ENCODE measurements at regions not wholly inside any gene's neighbourhood (a gene's known extent, or its start where the extent isn't known, plus 50 kb on each side); places are given as distances from the start of the nearest gene placed in this dataset.
"Not testable (repeated sequence)": the region's sequence is repeated elsewhere in the genome, so short reads cannot be mapped to it uniquely, and the experiment has no call there.

- no peaks in the 10 kb centered on the region for H3K36me3 ChIP-seq
- H3K4me1 ChIP-seq (ENCODE audit: low read depth): no peaks in the 10 kb centered on the region
- no peak for DNase-seq (ENCODE audit: low read depth in 1 of 2, low spot score in 1 of 2)
- no peak overlapping the region for H3K27ac ChIP-seq
- no peaks in the 10 kb centered on the region for H3K9me3 ChIP-seq (ENCODE audit: low read depth)
- H3K4me3 ChIP-seq: no peak overlapping the region
- no peaks in the 10 kb centered on the region for H3K27me3 ChIP-seq
- no peak for TF ChIP-seq CTCF (IDR thresholded peaks at IDR 0.05; ENCODE audit: low read depth, low read length)
These were observed 56.0 kb upstream of the RASA1 start for GRCh38 chr5:87211676-87212075.

GRCh38 chr5:87212183-87212582 is 55.5 kb upstream of the RASA1 start:
- DNase-seq (ENCODE audit: low read depth in 1 of 2, low spot score in 1 of 2); H3K27ac ChIP-seq; H3K9me3 ChIP-seq (ENCODE audit: low read depth); H3K27me3 ChIP-seq; H3K4me3 ChIP-seq; H3K4me1 ChIP-seq (ENCODE audit: low read depth); H3K36me3 ChIP-seq: not testable (repeated sequence)

GRCh38 chr5:87217480-87217879 is 50.2 kb upstream of the RASA1 start:
- H3K36me3 ChIP-seq; H3K27me3 ChIP-seq; H3K27ac ChIP-seq; H3K4me3 ChIP-seq; H3K4me1 ChIP-seq (ENCODE audit: low read depth); DNase-seq (ENCODE audit: low read depth in 1 of 2, low spot score in 1 of 2); H3K9me3 ChIP-seq (ENCODE audit: low read depth): not testable (repeated sequence)

Data from cardiac muscle cell (in vitro differentiated cells and primary cell).